ENCODE measurements at regions not wholly inside any gene's neighbourhood (a gene's known extent, or its start where the extent isn't known, plus 50 kb on each side); places are given as distances from the start of the nearest gene placed in this dataset.

GRCh38 chr2:234814374-234814773 is 137.4 kb upstream of the SH3BP4 start:
- H3K36me3 ChIP-seq (ENCODE audit: low read depth, low read length) = no peaks in the 10 kb centered on the region
- H3K4me1 ChIP-seq (ENCODE audit: insufficient read depth, low read length) = no peaks in the 10 kb centered on the region
- no peaks in the 10 kb centered on the region for H3K27me3 ChIP-seq (ENCODE audit: low read length)
- no peak overlapping the region for H3K4me2 ChIP-seq (ENCODE audit: low read length)
- H3K27ac ChIP-seq (ENCODE audit: low read length) = no peak overlapping the region
- no peak for DNase-seq
- H3K79me2 ChIP-seq (ENCODE audit: low read length) = no peaks in the 10 kb centered on the region
- H3K9ac ChIP-seq (ENCODE audit: low read length) = no peak overlapping the region
- POLR2A ChIA-PET (ENCODE audit: unreplicated experiment) = interaction anchor here (0.7 kb wide), 1 partner anchor 860 kb away, joined by 3 read pairs; no protein-coding TSS in a partner anchor
- no peak for TF ChIP-seq EZH2phosphoT487 (IDR thresholded peaks at IDR 0.05; ENCODE audit: borderline replicate concordance, low read length)
- no peak for TF ChIP-seq CTCF (conservative IDR thresholded peaks at IDR 0.05; ENCODE audit: low read depth, low read length)
- no peak for TF ChIP-seq EZH2 (IDR thresholded peaks at IDR 0.05; ENCODE audit: low read length, unreplicated experiment)
- no peak overlapping the region for H3K4me3 ChIP-seq (ENCODE audit: low read length)
- BruUV-seq (replicated peaks) = no TSS peak
- intact Hi-C loops (cut with micrococcal nuclease) = no loop called here
- CTCF ChIA-PET = no interaction called here
- H3K9me2 ChIP-seq (replicated peaks; ENCODE audit: low read length) = no peaks in the 10 kb centered on the region
- H4K20me1 ChIP-seq (ENCODE audit: low read length) = no peaks in the 10 kb centered on the region
- H3K9me3 ChIP-seq (ENCODE audit: low read length) = no peaks in the 10 kb centered on the region
- no peaks in the 10 kb centered on the region for H3F3A ChIP-seq (ENCODE audit: low read length, unreplicated experiment)
- H2AFZ ChIP-seq (ENCODE audit: low read length) = no peak overlapping the region
- no peak for ATAC-seq

DNA sequence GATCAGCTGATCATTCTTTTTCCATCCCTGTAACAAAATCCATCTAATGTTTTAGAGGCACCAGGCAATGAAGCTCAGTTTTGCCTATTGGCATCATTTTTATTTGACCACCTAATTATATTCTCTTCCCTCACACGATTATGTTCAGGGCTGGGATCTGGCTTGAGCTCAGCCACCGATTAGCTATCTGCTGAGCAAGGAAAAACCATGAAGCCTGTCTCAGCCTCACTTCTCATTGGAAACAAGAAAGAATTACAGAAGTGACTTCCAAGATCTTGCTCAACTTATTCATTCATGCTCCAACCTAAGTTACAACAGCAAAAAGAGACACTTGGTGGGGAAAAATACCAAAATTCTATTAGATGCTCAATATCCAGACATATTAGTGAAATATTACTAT is 139.0 kb upstream of the SH3BP4 start:
- CTCF ChIA-PET = no interaction called here
- Histone ChIP-seq H3K27me3 (ENCODE audit: low read length) (no peaks in the 10 kb centered on the region), H4K20me1 (ENCODE audit: low read length) (no peaks in the 10 kb centered on the region), H3K4me1 (ENCODE audit: insufficient read depth, low read length) (no peaks in the 10 kb centered on the region), H3K27ac (ENCODE audit: low read length) (no peak overlapping the region), H3F3A (ENCODE audit: low read length, unreplicated experiment) (no peaks in the 10 kb centered on the region), H2AFZ (ENCODE audit: low read length) (no peak overlapping the region), H3K9me2 (replicated peaks; ENCODE audit: low read length) (no peaks in the 10 kb centered on the region), H3K36me3 (ENCODE audit: low read depth, low read length) (no peaks in the 10 kb centered on the region), H3K79me2 (ENCODE audit: low read length) (no peaks in the 10 kb centered on the region), H3K4me3 (ENCODE audit: low read length) (no peak overlapping the region), H3K4me2 (ENCODE audit: low read length) (no peak overlapping the region), H3K9ac (ENCODE audit: low read length) (no peak overlapping the region), H3K9me3 (ENCODE audit: low read length) (no peaks in the 10 kb centered on the region)
- DNase-seq (no peak), ATAC-seq (no peak)
- BruUV-seq (replicated peaks) = no TSS peak
- POLR2A ChIA-PET (ENCODE audit: unreplicated experiment) = no interaction called here
- TF ChIP-seq CTCF (conservative IDR thresholded peaks at IDR 0.05; ENCODE audit: low read depth, low read length) (no peak), EZH2phosphoT487 (IDR thresholded peaks at IDR 0.05; ENCODE audit: borderline replicate concordance, low read length) (no peak), EZH2 (IDR thresholded peaks at IDR 0.05; ENCODE audit: low read length, unreplicated experiment) (no peak)
- intact Hi-C loops (cut with micrococcal nuclease) = no loop called here

DNA sequence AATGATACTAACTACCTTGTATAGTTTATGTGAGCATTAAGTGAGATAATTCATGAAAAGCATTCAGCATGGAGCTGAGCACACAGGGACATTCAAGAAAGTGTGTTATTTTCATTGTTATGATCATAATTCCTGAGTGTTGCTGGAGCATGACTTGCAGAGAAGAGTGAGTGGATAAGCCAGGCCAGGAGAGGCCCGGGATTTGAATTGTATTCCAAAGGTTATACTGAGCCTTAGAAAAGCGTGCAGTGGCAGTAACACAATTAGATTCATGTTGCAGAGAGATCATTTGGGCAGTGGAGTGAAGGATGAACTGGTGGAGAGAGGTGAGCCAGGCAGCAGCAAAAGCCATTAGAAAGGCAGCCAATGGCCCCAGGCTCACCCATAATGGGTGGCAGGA is 142.9 kb upstream of the SH3BP4 start:
- Histone ChIP-seq H3K9me2 (replicated peaks; ENCODE audit: low read length) (no peaks in the 10 kb centered on the region), H3K9me3 (ENCODE audit: low read length) (0 out of 2 replicates have a peak, but pooled peaks cover 4% of the 10 kb centered on the region)

More for the DNA sequence above, 142.9 kb upstream of the SH3BP4 start:
- DNase-seq (no peak), ATAC-seq (no peak)
- ChIA-PET CTCF (no interaction called here), POLR2A (ENCODE audit: unreplicated experiment) (no interaction called here)
- H3K4me3 ChIP-seq (ENCODE audit: low read length) = no peak overlapping the region
- H3K4me2 ChIP-seq (ENCODE audit: low read length) = no peak overlapping the region
- no peak overlapping the region for H2AFZ ChIP-seq (ENCODE audit: low read length)
- no peak for TF ChIP-seq EZH2phosphoT487 (IDR thresholded peaks at IDR 0.05; ENCODE audit: borderline replicate concordance, low read length)
- no peak for TF ChIP-seq CTCF (conservative IDR thresholded peaks at IDR 0.05; ENCODE audit: low read depth, low read length)
- no peak for TF ChIP-seq EZH2 (IDR thresholded peaks at IDR 0.05; ENCODE audit: low read length, unreplicated experiment)
- H3K9ac ChIP-seq (ENCODE audit: low read length) = no peak overlapping the region
- H3K27ac ChIP-seq (ENCODE audit: low read length) = no peak overlapping the region
- H3K79me2 ChIP-seq (ENCODE audit: low read length) = no peaks in the 10 kb centered on the region
- H4K20me1 ChIP-seq (ENCODE audit: low read length) = no peaks in the 10 kb centered on the region
- H3K4me1 ChIP-seq (ENCODE audit: insufficient read depth, low read length) = no peaks in the 10 kb centered on the region
- no peaks in the 10 kb centered on the region for H3K36me3 ChIP-seq (ENCODE audit: low read depth, low read length)
- intact Hi-C loops (cut with micrococcal nuclease) = no loop called here
- H3K27me3 ChIP-seq (ENCODE audit: low read length) = no peaks in the 10 kb centered on the region
- BruUV-seq (replicated peaks) = no TSS peak
- H3F3A ChIP-seq (ENCODE audit: low read length, unreplicated experiment) = no peaks in the 10 kb centered on the region
